T47D (cell line): ENCODE measurements at regions not wholly inside any gene's neighbourhood (a gene's known extent, or its start where the extent isn't known, plus 50 kb on each side); places are given as distances from the start of the nearest gene placed in this dataset.

ENCODE experiments used
- DNase-seq, 2 experiments: peaks; one replicate each; pipeline versions ENCODE4 v3.0.0 to v3.0.0-alpha.2; 2011 to 2012; ENCODE audit warnings: low read depth in 1 of 2, low spot score in 1 of 2
- JUND ChIP-seq: IDR thresholded peaks from 2 replicates; pipeline ENCODE4 v1.6.1; 2012; ENCODE audit warnings: low read depth
- in situ Hi-C: cut with HindIII; loops from 2 replicates; pipeline ENCODE4 v1.10.0; 2016; ENCODE audit warnings: low sequenced_read_pairs, low pct_unique_long_range_greater_than_20kb

GRCh38 chr2:42928161-42928691 is 135.8 kb upstream of the HAAO start:
- TF ChIP-seq JUND: no peak
- in situ Hi-C loops: no loop called here
- no peak for DNase-seq

GRCh38 chr2:42927334-42928160 is 135.2 kb upstream of the HAAO start:
- no peak for DNase-seq
- in situ Hi-C loops: no loop called here
- no peak for TF ChIP-seq JUND

- TF ChIP-seq JUND: no peak
- in situ Hi-C loops: no loop called here
These were observed 134.3 kb upstream of the HAAO start for GRCh38 chr2:42926434-42927333.

GRCh38 chr2:42925742-42926433 is 133.5 kb upstream of the HAAO start:
- TF ChIP-seq JUND: no peak
- peak in 1 of 2 experiments; percentile 74 for DNase-seq
- in situ Hi-C loops: no loop called here

More at GRCh38 chr2:42926434-42927333, 134.3 kb upstream of the HAAO start:
- DNase-seq: no peak

DNA sequence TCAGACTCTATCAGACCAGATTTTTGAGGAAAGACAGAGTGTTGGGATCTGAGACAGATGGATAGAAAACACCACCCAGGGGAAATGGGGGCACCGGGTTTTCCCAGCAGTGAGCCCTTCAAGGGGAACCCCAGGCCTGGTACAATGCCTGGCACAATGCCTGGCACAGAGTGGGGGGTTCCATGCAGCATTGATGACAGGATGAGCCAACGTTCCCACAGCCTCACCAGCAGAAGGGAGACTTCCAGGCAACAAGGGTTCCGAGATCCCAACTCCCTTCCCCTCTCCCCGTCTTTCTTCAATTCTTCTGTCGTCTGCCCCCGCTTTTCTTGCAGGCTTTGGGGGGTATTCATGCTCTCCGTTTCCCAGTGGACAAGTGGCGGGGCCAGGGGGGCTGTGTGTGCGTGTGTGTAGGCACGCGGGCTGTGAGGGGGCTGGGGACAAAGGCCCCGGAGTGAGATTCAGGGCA is 132.1 kb upstream of the HAAO start:
- in situ Hi-C loops: no loop called here
- no peak for DNase-seq
- no peak for TF ChIP-seq JUND

DNA sequence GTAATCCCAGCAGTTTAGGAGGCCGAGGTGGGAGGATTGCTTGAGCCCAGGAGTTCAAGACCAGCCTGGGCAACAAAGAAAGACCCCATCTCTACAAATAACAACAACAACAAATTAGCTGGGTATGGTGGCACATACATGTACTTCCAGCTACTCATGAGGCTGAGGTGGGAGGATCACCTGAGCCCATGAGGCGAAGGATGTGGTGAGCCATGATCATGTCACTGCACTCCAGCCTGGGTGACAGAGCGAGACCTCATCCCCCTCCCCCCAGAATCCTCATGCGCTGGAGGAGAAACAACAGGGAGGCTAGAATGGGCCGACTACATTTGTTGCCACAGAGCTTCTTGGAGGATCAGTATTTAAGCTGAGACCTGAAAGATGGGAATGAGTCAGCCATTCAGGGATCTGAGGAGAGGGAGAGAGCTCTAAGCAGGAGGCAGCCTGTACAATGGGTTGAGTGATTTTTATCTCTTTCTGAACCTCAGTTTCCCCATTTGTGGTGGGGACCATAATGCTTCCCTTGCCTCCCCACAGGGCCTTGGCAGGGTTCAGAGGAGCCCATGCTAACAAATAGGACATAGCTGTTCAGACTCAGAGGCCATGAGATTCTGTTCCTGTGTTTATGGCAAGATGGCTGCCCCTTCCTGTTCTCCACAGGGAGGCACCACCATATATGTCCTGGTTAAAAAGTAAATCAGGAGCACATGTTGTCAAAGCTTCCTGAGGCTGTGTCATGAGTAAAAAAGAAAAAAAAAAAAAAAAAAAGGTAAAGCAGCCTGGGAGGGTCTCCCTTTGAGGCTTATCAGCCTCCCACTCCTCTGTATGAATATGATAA is 131.4 kb upstream of the HAAO start:
- no peak for DNase-seq
- in situ Hi-C loops: no loop called here
- no peak for TF ChIP-seq JUND

DNA sequence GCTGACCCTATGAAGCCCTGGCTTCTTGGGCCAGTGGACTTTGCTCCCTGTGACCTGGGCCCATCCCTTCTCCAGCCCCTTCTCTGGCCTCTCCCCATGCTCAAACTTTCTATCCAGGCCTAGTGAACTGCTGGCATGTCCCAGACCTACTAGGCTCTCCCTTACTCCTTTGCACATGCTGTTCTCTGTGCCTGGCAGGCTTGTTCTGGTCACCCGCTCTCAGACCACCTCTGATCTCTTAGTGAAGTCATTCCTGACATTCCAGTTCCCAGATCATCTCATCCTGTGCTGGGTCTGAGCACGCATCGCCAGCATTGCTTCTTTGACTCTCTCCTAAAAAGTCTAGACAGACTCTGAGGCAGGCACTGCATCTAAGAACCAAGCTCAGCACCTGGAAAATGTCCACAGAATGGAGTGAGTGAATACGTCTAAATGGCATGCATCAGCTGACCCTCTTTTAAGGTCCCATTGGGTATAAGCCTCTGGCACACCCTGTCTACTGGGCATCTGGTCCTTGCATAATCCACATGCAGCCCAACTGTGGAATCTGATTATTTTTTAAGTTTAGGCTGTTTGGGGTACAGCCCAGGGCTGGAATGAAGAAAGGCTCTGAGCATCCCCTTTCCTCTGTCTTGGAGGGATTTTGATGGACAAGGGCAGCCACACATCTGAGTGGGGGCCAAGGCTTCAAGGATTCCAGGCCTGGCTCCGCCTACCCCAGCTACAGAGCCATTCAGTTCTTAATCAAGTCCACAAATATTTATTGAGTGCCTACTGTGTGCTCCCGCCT is 130.6 kb upstream of the HAAO start:
- no peak for TF ChIP-seq JUND
- DNase-seq: no peak
- in situ Hi-C loops: no loop called here

- no peak for TF ChIP-seq JUND
- no peak for DNase-seq
- in situ Hi-C loops: no loop called here
These were observed 129.9 kb upstream of the HAAO start for GRCh38 chr2:42922293-42922692.

DNA sequence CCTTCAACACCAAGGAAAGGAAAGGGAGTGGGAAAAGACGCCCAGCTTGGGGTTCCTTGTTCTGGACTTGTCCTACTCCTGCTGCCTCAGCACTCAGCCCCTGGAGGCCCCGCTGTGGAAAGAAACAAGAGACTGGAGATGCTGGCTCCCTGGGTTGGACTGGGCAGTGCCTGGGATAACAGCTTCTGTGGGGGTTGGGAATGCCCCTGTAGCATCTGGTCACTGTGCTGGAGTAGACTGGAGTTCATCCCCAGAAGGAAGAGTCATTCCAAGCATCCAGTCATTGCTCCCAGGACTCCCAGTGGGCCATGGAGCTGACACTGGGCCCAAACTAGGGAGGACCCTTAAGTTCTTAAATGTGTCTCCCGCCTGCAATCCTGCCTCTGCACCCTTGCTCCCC is 129.3 kb upstream of the HAAO start:
- in situ Hi-C loops: no loop called here
- TF ChIP-seq JUND: no peak
- DNase-seq: no peak

DNA sequence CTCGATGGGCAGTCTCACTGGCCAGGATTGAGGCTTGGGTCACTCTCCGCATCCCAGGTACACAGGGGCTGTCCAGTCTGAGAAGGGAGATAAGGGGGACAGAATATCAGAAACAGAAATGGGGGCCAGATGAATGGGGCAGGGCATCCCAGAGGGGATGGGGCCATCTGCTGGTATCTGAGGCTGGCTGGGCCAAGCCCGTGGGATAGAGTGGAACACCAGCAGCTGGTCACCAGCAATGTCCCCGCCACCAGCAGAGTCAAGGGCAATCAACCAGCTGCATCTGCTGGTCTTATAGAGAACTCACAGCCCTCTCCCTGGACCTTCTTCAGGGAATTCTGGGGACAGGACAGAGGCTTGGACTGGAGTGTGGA is 128.8 kb upstream of the HAAO start:
- in situ Hi-C loops: no loop called here
- TF ChIP-seq JUND: no peak
- no peak for DNase-seq
